ENCODE measurements at regions not wholly inside any gene's neighbourhood (a gene's known extent, or its start where the extent isn't known, plus 50 kb on each side); places are given as distances from the start of the nearest gene placed in this dataset.

DNA sequence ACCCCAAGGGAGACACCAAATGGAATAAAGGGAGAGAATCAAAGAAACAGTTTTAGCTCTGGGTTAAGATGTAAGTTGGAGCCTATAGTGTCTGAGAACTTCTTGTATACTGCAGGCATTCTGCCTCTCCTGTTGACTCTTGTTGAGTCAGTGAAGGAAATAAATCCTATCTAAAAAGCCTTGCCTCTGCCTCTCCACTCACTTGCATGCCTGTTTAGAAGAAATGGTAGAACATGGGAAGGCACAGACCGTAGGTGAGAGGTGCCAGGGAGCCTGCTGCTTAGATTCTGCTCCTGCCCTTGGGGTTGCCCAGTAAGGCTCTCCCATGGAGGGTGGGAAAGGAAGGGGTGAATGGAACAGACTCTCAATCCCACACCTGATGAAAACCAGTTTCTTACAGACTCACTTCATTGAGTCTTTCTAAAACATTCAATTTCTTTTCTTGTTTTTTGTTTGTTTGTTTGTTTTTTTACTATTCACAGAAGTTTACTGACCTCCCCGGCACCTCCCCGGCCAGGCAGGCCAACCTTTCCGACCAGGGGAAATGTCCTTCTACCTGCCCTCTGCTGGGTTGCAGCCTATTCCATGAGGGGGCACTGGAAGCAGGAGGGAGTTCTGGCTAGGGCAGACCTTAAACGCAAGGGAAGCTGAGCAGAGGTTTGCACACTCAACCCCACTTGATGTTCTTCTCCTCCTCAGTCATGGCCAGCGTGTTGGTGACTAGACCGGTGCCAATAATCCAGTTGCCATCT lies 211.7 kb upstream of the WSB1 start (continued):
- no peak for TF ChIP-seq CHD2 (IDR thresholded peaks at IDR 0.05; ENCODE audit: low read length, partially characterized antibody)
- TF ChIP-seq EZH2phosphoT487 (IDR thresholded peaks at IDR 0.05; ENCODE audit: borderline replicate concordance, low read depth), result no peak

DNA sequence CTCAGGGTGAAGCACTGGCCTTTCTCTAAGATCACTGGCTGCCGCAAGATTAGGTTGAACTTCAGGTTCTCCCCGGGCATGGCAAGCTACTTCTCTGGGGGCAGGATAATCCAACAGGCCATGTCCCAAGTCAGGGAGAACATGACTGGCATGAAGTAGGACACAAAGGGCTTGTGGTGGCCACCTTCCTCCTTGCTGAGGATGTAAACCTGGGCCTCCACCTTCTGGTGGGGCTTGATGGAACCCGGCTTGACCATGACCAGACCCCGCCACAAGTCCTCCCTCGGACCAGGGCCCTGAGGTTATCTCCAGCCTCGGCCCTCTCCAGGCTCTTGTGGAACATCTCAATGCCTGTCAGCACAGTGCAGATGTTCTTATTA lies 211.1 kb upstream of the WSB1 start:
- no peak for DNase-seq
- 67% methylated on average over 6 of the region's 6 CpGs for WGBS (ENCODE audit: low lambda C conversion rate)
- no peaks in the 10 kb centered on the region for H3K9me3 ChIP-seq
- H4K20me1 ChIP-seq (ENCODE audit: insufficient read depth), result peaks cover 95% of the 10 kb centered on the region
- TF ChIP-seq GATA2 (CRISPR knock-in tag; IDR thresholded peaks at IDR 0.05), result no peak
- TF ChIP-seq EP300 (IDR thresholded peaks at IDR 0.05; ENCODE audit: borderline replicate concordance in 1 of 2, low read depth in 1 of 2, low read length in 1 of 2), result no peak
- TF ChIP-seq, protein P1, sequence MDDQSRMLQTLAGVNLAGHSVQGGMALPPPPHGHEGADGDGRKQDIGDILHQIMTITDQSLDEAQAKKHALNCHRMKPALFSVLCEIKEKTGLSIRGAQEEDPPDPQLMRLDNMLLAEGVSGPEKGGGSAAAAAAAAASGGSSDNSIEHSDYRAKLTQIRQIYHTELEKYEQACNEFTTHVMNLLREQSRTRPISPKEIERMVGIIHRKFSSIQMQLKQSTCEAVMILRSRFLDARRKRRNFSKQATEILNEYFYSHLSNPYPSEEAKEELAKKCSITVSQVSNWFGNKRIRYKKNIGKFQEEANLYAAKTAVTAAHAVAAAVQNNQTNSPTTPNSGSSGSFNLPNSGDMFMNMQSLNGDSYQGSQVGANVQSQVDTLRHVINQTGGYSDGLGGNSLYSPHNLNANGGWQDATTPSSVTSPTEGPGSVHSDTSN (IDR thresholded peaks at IDR 0.05), result no peak
- TF ChIP-seq RFX5 (IDR thresholded peaks at IDR 0.05; ENCODE audit: low read length), result no peak
- TF ChIP-seq, protein P2, sequence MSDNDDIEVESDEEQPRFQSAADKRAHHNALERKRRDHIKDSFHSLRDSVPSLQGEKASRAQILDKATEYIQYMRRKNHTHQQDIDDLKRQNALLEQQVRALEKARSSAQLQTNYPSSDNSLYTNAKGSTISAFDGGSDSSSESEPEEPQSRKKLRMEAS (IDR thresholded peaks at IDR 0.05; ENCODE audit: low read depth), result no peak
- TF ChIP-seq FOSL2 (IDR thresholded peaks at IDR 0.05; ENCODE audit: borderline replicate concordance, low read depth), result no peak
- TF ChIP-seq FOXJ3 (CRISPR knock-in tag; IDR thresholded peaks at IDR 0.05), result no peak
- no peak for TF ChIP-seq MEF2A (IDR thresholded peaks at IDR 0.05; ENCODE audit: borderline replicate concordance, low read depth)
- TF ChIP-seq, protein P3, sequence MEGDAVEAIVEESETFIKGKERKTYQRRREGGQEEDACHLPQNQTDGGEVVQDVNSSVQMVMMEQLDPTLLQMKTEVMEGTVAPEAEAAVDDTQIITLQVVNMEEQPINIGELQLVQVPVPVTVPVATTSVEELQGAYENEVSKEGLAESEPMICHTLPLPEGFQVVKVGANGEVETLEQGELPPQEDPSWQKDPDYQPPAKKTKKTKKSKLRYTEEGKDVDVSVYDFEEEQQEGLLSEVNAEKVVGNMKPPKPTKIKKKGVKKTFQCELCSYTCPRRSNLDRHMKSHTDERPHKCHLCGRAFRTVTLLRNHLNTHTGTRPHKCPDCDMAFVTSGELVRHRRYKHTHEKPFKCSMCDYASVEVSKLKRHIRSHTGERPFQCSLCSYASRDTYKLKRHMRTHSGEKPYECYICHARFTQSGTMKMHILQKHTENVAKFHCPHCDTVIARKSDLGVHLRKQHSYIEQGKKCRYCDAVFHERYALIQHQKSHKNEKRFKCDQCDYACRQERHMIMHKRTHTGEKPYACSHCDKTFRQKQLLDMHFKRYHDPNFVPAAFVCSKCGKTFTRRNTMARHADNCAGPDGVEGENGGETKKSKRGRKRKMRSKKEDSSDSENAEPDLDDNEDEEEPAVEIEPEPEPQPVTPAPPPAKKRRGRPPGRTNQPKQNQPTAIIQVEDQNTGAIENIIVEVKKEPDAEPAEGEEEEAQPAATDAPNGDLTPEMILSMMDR (IDR thresholded peaks at IDR 0.05), result no peak
- no peak for TF ChIP-seq JUND (IDR thresholded peaks at IDR 0.05)
- H3K27me3 ChIP-seq (ENCODE audit: insufficient read depth), result no peaks in the 10 kb centered on the region
- peaks cover 99% of the 10 kb centered on the region for H3K79me2 ChIP-seq (ENCODE audit: insufficient read depth)
- H3F3A ChIP-seq (replicated peaks; ENCODE audit: insufficient read depth), result no peaks in the 10 kb centered on the region
- H2AFZ ChIP-seq (ENCODE audit: low read depth), result no peak overlapping the region
- H3K4me2 ChIP-seq, result no peak overlapping the region
- ChIA-PET POLR2A (no interaction called here), CTCF (no interaction called here)
- no peaks in the 10 kb centered on the region; the same call in 1 of the 2 replicates for H3K9me2 ChIP-seq
- no peak overlapping the region for H3K27ac ChIP-seq (ENCODE audit: low read depth in 2 of 2, low read length in 1 of 2)
- H3K4me1 ChIP-seq (ENCODE audit: control insufficient read depth in 1 of 2, insufficient read depth in 2 of 2, low read depth in 1 of 2, low read length in 1 of 2), result no peaks in the 10 kb centered on the region
- no peak overlapping the region for H3K9ac ChIP-seq
- H3K4me3 ChIP-seq (ENCODE audit: low read depth in 2 of 2, low read length in 1 of 2), result no peak overlapping the region
- peaks cover 24 to 31% of the 10 kb centered on the region in 2 experiments for H3K36me3 ChIP-seq (replicated peaks in 1 of 2; ENCODE audit: control insufficient read depth in 1 of 2, insufficient read depth in 2 of 2, low read length in 1 of 2)

All from SK-N-SH (cell line).